Ishikawa (cell line): ENCODE measurements at regions not wholly inside any gene's neighbourhood (a gene's known extent, or its start where the extent isn't known, plus 50 kb on each side); places are given as distances from the start of the nearest gene placed in this dataset.

Source experiments
- CEBPB ChIP-seq: IDR thresholded peaks from 2 replicates; pipeline ENCODE4 v1.6.1; 2012
- CREB1 ChIP-seq: IDR thresholded peaks from 2 replicates; pipeline ENCODE4 v1.6.1; 2012; ENCODE audit warnings: low read depth
- EGR1 ChIP-seq: IDR thresholded peaks from 2 replicates; pipeline ENCODE4 v1.6.1; 2012
- EP300 ChIP-seq: IDR thresholded peaks from 2 replicates; pipeline ENCODE4 v1.6.1; 2012; ENCODE audit warnings: borderline replicate concordance
- FOXM1 ChIP-seq: IDR thresholded peaks from 2 replicates; pipeline ENCODE4 v1.6.1; 2012; ENCODE audit warnings: low read depth, borderline replicate concordance
- NFIC ChIP-seq: IDR thresholded peaks from 2 replicates; pipeline ENCODE4 v1.6.1; 2012
- RAD21 ChIP-seq: IDR thresholded peaks from 2 replicates; pipeline ENCODE4 v1.6.1; 2012; ENCODE audit warnings: low read depth
- TAF1 ChIP-seq: IDR thresholded peaks from 2 replicates; pipeline ENCODE4 v1.6.1; 2012; ENCODE audit warnings: low read depth, mild to moderate bottlenecking
- TCF12 ChIP-seq: IDR thresholded peaks from 2 replicates; pipeline ENCODE4 v1.6.1; 2012; ENCODE audit warnings: low read depth
- TEAD4 ChIP-seq: IDR thresholded peaks from 2 replicates; pipeline ENCODE4 v1.6.1; 2012
- YY1 ChIP-seq: IDR thresholded peaks from 2 replicates; pipeline ENCODE4 v1.6.1; 2012; ENCODE audit warnings: low read depth
- ZBTB7A ChIP-seq: IDR thresholded peaks from 2 replicates; pipeline ENCODE4 v1.6.1; 2012; ENCODE audit warnings: low read depth
- TF ChIP-seq, protein P1 (sequence below): IDR thresholded peaks from 2 replicates; pipeline ENCODE4 v1.6.1; 2012
- TF ChIP-seq, protein P2 (sequence below): IDR thresholded peaks from 2 replicates; pipeline ENCODE4 v1.6.1; 2012
- TF ChIP-seq, protein P3 (sequence below): IDR thresholded peaks from 2 replicates; pipeline ENCODE4 v1.6.1; 2012; ENCODE audit warnings: low read depth, mild to moderate bottlenecking

DNA sequence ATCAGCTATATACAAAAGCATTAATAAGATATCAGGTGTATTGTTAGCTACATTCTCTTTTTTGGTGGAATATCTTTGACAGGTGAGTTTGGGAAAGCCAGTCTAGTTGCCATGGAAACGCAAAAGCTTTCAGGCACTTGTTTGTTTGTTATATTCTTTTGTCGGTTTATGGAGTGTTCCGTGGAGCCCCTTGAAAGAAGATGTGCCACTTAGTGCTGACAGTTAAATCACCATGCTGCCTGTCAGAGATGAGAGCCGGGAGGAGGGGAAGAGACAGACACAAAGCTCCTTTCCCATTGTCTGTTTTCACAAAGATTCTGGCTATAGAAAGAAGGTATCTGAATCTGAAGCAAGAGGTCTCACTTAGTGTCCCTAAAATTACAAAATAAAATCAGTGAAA lies 170.8 kb downstream of the SNAPC1 start:
- TF ChIP-seq TEAD4 = no peak
- TF ChIP-seq, protein P1, sequence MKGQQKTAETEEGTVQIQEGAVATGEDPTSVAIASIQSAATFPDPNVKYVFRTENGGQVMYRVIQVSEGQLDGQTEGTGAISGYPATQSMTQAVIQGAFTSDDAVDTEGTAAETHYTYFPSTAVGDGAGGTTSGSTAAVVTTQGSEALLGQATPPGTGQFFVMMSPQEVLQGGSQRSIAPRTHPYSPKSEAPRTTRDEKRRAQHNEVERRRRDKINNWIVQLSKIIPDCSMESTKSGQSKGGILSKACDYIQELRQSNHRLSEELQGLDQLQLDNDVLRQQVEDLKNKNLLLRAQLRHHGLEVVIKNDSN = no peak
- TF ChIP-seq, protein P2, sequence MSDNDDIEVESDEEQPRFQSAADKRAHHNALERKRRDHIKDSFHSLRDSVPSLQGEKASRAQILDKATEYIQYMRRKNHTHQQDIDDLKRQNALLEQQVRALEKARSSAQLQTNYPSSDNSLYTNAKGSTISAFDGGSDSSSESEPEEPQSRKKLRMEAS = no peak
- no peak for TF ChIP-seq NFIC
- TF ChIP-seq RAD21 = no peak
- no peak for TF ChIP-seq YY1
- no peak for TF ChIP-seq TAF1
- TF ChIP-seq CEBPB = no peak
- no peak for TF ChIP-seq ZBTB7A
- TF ChIP-seq, protein P3, sequence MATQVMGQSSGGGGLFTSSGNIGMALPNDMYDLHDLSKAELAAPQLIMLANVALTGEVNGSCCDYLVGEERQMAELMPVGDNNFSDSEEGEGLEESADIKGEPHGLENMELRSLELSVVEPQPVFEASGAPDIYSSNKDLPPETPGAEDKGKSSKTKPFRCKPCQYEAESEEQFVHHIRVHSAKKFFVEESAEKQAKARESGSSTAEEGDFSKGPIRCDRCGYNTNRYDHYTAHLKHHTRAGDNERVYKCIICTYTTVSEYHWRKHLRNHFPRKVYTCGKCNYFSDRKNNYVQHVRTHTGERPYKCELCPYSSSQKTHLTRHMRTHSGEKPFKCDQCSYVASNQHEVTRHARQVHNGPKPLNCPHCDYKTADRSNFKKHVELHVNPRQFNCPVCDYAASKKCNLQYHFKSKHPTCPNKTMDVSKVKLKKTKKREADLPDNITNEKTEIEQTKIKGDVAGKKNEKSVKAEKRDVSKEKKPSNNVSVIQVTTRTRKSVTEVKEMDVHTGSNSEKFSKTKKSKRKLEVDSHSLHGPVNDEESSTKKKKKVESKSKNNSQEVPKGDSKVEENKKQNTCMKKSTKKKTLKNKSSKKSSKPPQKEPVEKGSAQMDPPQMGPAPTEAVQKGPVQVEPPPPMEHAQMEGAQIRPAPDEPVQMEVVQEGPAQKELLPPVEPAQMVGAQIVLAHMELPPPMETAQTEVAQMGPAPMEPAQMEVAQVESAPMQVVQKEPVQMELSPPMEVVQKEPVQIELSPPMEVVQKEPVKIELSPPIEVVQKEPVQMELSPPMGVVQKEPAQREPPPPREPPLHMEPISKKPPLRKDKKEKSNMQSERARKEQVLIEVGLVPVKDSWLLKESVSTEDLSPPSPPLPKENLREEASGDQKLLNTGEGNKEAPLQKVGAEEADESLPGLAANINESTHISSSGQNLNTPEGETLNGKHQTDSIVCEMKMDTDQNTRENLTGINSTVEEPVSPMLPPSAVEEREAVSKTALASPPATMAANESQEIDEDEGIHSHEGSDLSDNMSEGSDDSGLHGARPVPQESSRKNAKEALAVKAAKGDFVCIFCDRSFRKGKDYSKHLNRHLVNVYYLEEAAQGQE = no peak
- TF ChIP-seq EP300 = no peak
- TF ChIP-seq EGR1 = no peak
- no peak for TF ChIP-seq CREB1

DNA sequence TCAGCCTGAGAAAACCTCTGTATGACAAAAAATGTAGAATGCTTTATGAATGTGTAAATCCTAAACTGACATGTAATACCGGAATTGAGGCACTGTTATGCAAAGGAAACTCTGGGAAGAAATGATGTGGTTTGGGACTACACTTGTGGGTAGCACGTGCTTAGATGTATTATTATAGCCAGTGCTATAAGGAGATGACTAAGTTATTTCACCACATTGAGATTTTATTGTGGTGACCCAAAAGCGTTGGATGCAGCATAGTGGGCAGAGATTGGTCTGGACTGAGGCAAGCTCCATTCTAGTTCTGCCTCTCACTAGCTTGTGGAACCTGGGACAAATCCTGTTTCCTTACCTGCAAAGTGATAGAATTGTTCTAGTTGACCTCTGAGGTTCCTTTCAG lies 172.2 kb downstream of the SNAPC1 start:
- no peak for TF ChIP-seq FOXM1
- TF ChIP-seq CEBPB = no peak

DNA sequence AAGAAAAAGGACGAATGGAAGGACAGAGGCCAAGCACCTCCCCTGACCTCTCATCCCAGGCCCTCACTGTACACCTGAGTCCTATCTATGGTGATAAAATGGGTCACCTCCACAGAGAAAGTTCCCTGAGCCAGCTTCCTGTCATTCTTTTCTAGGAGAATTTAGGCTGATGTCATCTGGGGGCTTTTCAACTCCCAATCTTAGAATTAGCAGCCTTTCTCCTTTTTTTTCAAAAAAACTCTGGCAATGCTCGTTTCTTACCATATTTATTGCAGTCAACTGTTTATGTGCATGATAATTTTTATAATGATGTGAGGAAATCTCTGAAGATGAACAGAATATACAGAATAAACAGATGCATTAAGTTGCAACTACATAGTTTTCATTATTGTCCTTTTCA lies 177.6 kb downstream of the SNAPC1 start:
- no peak for TF ChIP-seq NFIC
- TF ChIP-seq CREB1 = no peak
- no peak for TF ChIP-seq ZBTB7A
- no peak for TF ChIP-seq CEBPB
- no peak for TF ChIP-seq RAD21
- TF ChIP-seq TEAD4 = no peak
- no peak for TF ChIP-seq EGR1
- TF ChIP-seq YY1 = no peak

DNA sequence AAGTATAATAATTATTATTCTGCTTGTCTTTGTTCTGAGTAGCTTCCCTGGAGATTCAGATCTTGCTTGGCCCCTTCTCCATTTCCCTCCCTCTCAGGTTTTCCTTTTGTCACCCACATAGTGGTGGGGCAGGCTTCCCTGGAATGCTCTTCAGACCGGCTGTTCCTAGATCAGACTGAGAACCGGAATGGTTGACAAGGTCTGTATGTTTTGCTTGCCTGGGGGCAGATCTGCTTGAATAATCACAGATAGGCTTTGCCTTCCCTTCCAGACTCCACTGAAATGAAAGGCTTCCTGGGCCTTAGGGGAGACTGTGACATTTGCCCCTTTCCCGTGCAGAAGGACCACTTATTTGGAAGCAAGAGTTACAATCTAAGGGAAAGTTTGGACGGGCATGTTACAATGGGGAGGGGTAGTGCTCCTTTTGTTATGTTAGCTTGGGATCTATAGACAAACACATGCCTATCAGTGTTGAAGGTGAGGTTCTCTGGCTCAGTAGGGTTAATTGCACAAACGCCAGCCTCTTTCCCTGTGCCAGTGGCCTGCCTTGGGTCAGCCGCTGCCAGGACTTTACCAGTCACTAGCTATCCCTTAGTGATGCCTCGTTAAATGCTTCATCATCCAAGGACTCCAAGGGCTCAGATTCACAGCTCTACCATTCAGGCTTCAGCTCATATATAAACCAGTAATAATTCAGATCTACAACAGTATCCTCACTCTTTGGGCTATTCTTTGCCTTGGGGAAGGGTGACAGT lies 178.6 kb downstream of the SNAPC1 start:
- no peak for TF ChIP-seq ZBTB7A

DNA sequence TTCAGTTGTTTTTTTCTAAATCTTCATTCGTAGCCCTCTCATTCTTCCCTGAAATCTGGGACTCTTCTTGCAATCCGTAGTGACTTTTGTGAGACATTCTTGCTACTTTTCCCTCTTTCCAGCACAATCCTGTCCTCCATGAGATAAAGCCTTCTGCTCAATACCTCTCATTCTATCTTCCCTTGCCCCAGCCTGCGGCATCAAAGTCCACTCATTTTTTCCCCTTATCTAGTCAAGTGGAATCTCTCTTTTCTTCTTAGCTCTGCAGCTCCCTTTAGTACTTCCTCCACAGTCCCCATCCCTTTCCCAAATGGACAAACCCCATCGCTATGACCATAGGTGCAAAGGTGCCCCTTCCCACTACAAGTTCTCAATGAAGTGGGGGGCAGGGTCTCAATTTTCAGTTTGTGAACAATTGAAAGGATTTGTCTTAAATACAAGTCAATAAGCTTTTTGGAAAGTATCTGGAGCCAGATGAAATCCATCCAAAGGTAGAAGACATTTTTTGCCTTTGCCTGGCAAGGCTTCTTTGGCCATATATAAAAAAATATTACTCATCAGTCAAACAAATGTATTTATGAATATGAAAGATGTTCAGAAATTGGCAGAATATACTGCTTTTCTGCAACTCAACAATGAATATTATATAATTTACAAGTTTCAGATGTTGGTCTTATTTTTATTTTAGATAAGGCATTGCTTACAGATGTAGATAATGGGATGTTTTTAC lies 179.4 kb downstream of the SNAPC1 start:
- TF ChIP-seq, protein P1 = no peak
- TF ChIP-seq, protein P3 = no peak
- TF ChIP-seq RAD21 = no peak

DNA sequence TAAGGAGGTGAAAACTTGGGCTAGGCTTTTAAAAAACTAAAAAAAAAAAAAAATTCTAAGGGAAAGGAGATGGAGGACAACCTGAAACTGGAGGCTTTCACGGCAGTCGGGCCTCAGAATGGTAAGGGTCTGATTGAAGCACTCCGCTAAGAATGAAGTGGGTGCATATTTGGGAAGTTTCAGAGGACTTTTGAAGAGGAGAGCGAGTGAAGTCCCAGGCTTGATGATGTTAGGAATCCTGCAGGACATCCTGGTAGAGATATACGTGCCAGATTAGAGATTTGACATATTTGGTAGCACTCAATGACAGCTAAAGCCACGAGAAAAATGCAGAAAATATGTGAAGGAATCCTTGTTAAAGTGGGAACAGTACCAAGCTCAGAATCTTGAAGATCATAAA lies 186.2 kb downstream of the SNAPC1 start:
- no peak for TF ChIP-seq TEAD4
- TF ChIP-seq, protein P3 = no peak
- no peak for TF ChIP-seq ZBTB7A
- no peak for TF ChIP-seq FOXM1
- no peak for TF ChIP-seq EGR1
- TF ChIP-seq CEBPB = no peak
- no peak for TF ChIP-seq NFIC
- TF ChIP-seq TAF1 = no peak
- no peak for TF ChIP-seq EP300
- TF ChIP-seq CREB1 = no peak
- TF ChIP-seq, protein P1 = no peak
- TF ChIP-seq TCF12 = no peak
- no peak for TF ChIP-seq RAD21
- TF ChIP-seq, protein P2 = no peak
